ENCODE measurements at regions not wholly inside any gene's neighbourhood (a gene's known extent, or its start where the extent isn't known, plus 50 kb on each side); places are given as distances from the start of the nearest gene placed in this dataset.

DNA sequence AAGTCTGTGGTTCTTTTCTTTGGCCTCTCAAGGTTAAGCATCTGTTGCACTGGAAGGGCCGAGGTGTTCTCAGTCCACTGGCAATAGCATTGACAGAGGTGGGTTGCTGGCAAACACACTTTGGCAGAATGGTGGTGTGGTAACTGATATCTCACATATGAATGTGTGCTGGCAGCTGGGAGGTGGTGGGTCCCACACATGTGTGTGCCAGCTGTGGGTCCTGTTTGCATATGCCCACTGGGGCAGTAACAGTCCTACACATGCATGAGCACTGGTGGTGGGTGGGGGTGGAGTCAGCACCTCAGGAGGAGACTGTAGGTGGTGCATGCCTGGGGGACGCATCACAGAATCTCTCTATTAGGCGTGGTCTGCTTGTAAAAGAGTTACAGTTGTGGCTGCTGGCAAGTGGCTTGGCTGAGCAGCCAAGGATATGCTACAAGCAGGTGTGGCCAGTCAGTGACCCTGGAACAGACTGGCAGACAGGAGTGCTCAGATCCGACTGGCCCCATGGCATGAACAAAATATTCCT is 934.3 kb downstream of the GRIK2 start:
- Histone ChIP-seq H3K9ac (ENCODE audit: extremely low read depth, low read length, poor library complexity, severe bottlenecking) (no peak overlapping the region), H3K4me3 (ENCODE audit: low read length) (no peak overlapping the region), H3K36me3 (ENCODE audit: control insufficient read depth, insufficient read depth, low read length) (no peaks in the 10 kb centered on the region), H3K27ac (ENCODE audit: low read depth, low read length) (no peak overlapping the region), H3K27me3 (ENCODE audit: control insufficient read depth, insufficient read depth, low read length, poor library complexity, severe bottlenecking) (no peaks in the 10 kb centered on the region), H3K9me3 (ENCODE audit: control insufficient read depth, low read length) (no peaks in the 10 kb centered on the region), H3K4me1 (ENCODE audit: control insufficient read depth, insufficient read depth, low read length) (no peaks in the 10 kb centered on the region)
- Mint-ChIP-seq H3K4me1 (no peaks in the 10 kb centered on the region), H3K27ac (no peak overlapping the region), H3K9me3 (no peaks in the 10 kb centered on the region), H3K27me3 (ENCODE audit: insufficient read depth) (no peaks in the 10 kb centered on the region), H3K36me3 (ENCODE audit: low read depth) (no peaks in the 10 kb centered on the region), H3K4me3 (no peak overlapping the region)
- 94 to 100% methylated on average over 1 to 4 of the region's 4 CpGs for WGBS, 2 experiments (ENCODE audit: insufficient coverage in 1 of 2, insufficient read length in 1 of 2)
- DNase-seq: no peak
- TF ChIP-seq, protein P1, sequence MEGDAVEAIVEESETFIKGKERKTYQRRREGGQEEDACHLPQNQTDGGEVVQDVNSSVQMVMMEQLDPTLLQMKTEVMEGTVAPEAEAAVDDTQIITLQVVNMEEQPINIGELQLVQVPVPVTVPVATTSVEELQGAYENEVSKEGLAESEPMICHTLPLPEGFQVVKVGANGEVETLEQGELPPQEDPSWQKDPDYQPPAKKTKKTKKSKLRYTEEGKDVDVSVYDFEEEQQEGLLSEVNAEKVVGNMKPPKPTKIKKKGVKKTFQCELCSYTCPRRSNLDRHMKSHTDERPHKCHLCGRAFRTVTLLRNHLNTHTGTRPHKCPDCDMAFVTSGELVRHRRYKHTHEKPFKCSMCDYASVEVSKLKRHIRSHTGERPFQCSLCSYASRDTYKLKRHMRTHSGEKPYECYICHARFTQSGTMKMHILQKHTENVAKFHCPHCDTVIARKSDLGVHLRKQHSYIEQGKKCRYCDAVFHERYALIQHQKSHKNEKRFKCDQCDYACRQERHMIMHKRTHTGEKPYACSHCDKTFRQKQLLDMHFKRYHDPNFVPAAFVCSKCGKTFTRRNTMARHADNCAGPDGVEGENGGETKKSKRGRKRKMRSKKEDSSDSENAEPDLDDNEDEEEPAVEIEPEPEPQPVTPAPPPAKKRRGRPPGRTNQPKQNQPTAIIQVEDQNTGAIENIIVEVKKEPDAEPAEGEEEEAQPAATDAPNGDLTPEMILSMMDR (conservative IDR thresholded peaks at IDR 0.05): no peak

DNA sequence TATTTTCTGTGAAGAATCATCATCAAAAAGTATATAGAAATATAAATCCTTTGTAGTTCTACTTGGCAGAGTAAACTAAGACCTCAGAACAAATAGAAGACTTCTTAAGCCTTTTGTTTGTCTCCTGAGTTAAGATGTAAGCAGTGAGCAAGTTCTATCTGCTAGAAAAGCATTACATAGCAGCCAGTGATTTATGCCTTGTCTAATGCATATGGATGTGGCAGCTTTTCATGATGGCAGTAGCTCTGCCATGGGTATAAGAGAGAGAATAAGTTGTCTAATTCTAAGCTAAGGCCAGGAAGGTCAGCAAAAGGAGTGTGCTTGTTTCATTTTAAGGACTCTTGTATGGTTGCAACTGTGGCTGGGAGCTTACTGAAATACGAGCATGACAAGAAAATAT is 920.2 kb downstream of the GRIK2 start:
- WGBS, 2 experiments (ENCODE audit: insufficient coverage in 1 of 2, insufficient read length in 1 of 2): 75 to 92% methylated on average over 1 of the region's 1 CpG
- no peaks in the 10 kb centered on the region for H3K27me3 ChIP-seq (ENCODE audit: control insufficient read depth, insufficient read depth, low read length, poor library complexity, severe bottlenecking)
- no peaks in the 10 kb centered on the region for H3K36me3 Mint-ChIP-seq (ENCODE audit: low read depth)
- TF ChIP-seq, protein P1 (conservative IDR thresholded peaks at IDR 0.05): no peak
- no peaks in the 10 kb centered on the region for H3K36me3 ChIP-seq (ENCODE audit: control insufficient read depth, insufficient read depth, low read length)
- H3K4me3 Mint-ChIP-seq: no peak overlapping the region
- H3K27ac Mint-ChIP-seq: no peak overlapping the region
- no peak overlapping the region for H3K9ac ChIP-seq (ENCODE audit: extremely low read depth, low read length, poor library complexity, severe bottlenecking)
- no peak overlapping the region for H3K27ac ChIP-seq (ENCODE audit: low read depth, low read length)
- no peak for DNase-seq
- no peak overlapping the region for H3K4me3 ChIP-seq (ENCODE audit: low read length)
- H3K27me3 Mint-ChIP-seq (ENCODE audit: insufficient read depth): no peaks in the 10 kb centered on the region
- peaks cover 3% of the 10 kb centered on the region for H3K9me3 Mint-ChIP-seq
- H3K4me1 Mint-ChIP-seq: no peaks in the 10 kb centered on the region
- H3K9me3 ChIP-seq (ENCODE audit: control insufficient read depth, low read length): peaks cover 3% of the 10 kb centered on the region
- H3K4me1 ChIP-seq (ENCODE audit: control insufficient read depth, insufficient read depth, low read length): no peaks in the 10 kb centered on the region

DNA sequence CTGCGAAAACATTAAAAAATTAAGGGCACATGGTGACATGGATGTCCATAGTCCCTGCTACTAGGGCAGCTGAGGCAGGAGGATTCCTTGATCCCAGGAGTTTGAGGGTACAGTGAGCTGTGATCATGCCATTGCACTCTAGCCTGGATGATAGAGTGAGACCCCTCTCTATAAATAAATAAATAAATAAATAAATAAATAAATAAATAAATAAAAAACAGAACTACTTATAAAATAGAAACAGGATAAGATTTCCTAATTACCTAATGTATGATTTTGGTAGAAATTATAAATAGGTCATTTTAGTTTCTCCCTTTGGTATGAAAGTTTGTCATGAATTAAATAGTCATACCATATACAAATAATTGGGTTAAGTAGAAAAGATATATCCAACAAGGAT is 916.2 kb downstream of the GRIK2 start:
- WGBS, 2 experiments (ENCODE audit: insufficient coverage in 1 of 2, insufficient read length in 1 of 2): 80 to 95% methylated on average over 1 of the region's 1 CpG
- Histone ChIP-seq H3K9me3 (ENCODE audit: control insufficient read depth, low read length) (peaks cover 5% of the 10 kb centered on the region), H3K27ac (ENCODE audit: low read depth, low read length) (no peak overlapping the region), H3K36me3 (ENCODE audit: control insufficient read depth, insufficient read depth, low read length) (no peaks in the 10 kb centered on the region), H3K9ac (ENCODE audit: extremely low read depth, low read length, poor library complexity, severe bottlenecking) (no peak overlapping the region), H3K4me1 (ENCODE audit: control insufficient read depth, insufficient read depth, low read length) (no peaks in the 10 kb centered on the region), H3K4me3 (ENCODE audit: low read length) (no peak overlapping the region), H3K27me3 (ENCODE audit: control insufficient read depth, insufficient read depth, low read length, poor library complexity, severe bottlenecking) (no peaks in the 10 kb centered on the region)
- Mint-ChIP-seq H3K4me3 (no peak overlapping the region), H3K9me3 (peaks cover 6% of the 10 kb centered on the region), H3K27ac (no peak overlapping the region), H3K4me1 (no peaks in the 10 kb centered on the region), H3K27me3 (ENCODE audit: insufficient read depth) (no peaks in the 10 kb centered on the region), H3K36me3 (ENCODE audit: low read depth) (no peaks in the 10 kb centered on the region)
- no peak for DNase-seq
- TF ChIP-seq, protein P1 (conservative IDR thresholded peaks at IDR 0.05): no peak
